ENCODE measurements at regions not wholly inside any gene's neighbourhood (a gene's known extent, or its start where the extent isn't known, plus 50 kb on each side); places are given as distances from the start of the nearest gene placed in this dataset.

GRCh38 chr14:98513558-98513957 lies 758.4 kb downstream of the BCL11B start:
- no peak overlapping the region for H3K56ac ChIP-seq (ENCODE audit: extremely low read depth, insufficient read depth, low read length)
- H3K18ac ChIP-seq (ENCODE audit: low read depth, low read length) = no peak overlapping the region
- H2AK9ac ChIP-seq (replicated peaks; ENCODE audit: low read depth, low read length, poor library complexity) = no peak overlapping the region
- peaks cover 27% of the 10 kb centered on the region for H3K9me3 ChIP-seq (ENCODE audit: control insufficient read depth, insufficient read depth, low read length)
- POLR2A ChIA-PET (ENCODE audit: unreplicated experiment) = no interaction called here
- no peak overlapping the region for H4K5ac ChIP-seq (ENCODE audit: low read depth, low read length)
- H2BK15ac ChIP-seq (ENCODE audit: low read depth, low read length) = no peak overlapping the region
- CTCF ChIA-PET = no interaction called here
- no peak overlapping the region for H2BK20ac ChIP-seq (ENCODE audit: low read depth, low read length)
- DNase-seq (no peak), ATAC-seq (ENCODE audit: low read depth) (no peak)
- no peak overlapping the region for H2BK120ac ChIP-seq (ENCODE audit: low read depth, low read length)
- H3K14ac ChIP-seq (replicated peaks; ENCODE audit: low read depth, low read length) = no peak overlapping the region
- H3K9ac ChIP-seq (ENCODE audit: low read depth, low read length) = no peak overlapping the region
- H2AFZ ChIP-seq (replicated peaks; ENCODE audit: low read length, poor library complexity) = no peak overlapping the region
- no peak overlapping the region for H3K4me3 ChIP-seq (ENCODE audit: insufficient read depth, low read depth, low read length)
- no CpG with 5 or more reads among the region's 3 CpGs for WGBS, 2 experiments (ENCODE audit: extremely low coverage in 2 of 2, insufficient read length in 1 of 2)
- no peaks in the 10 kb centered on the region for H3K79me1 ChIP-seq (ENCODE audit: low read depth in 1 of 2, low read length in 2 of 2)
- no peak overlapping the region for H4K8ac ChIP-seq (ENCODE audit: low read depth in 2 of 2, low read length in 2 of 2)
- BruUV-seq (replicated peaks) = no TSS peak
- H3K36me3 ChIP-seq (ENCODE audit: control insufficient read depth, insufficient read depth, low read length) = no peaks in the 10 kb centered on the region
- no peak overlapping the region for H4K91ac ChIP-seq (ENCODE audit: insufficient read depth, low read depth, low read length)
- H3K27me3 ChIP-seq (ENCODE audit: control insufficient read depth, insufficient read depth, low read length) = no peaks in the 10 kb centered on the region
- intact Hi-C loops (cut with micrococcal nuclease) = no loop called here
- no peak overlapping the region for H3K27ac ChIP-seq (ENCODE audit: insufficient read depth, low read length)
- H2BK5ac ChIP-seq (ENCODE audit: low read depth, low read length, poor library complexity, severe bottlenecking) = no peak overlapping the region
- H4K20me1 ChIP-seq (ENCODE audit: insufficient read depth, low read length) = no peaks in the 10 kb centered on the region
- H3K4me2 ChIP-seq (ENCODE audit: low read depth, low read length) = no peak overlapping the region
- in situ Hi-C loops (cut with MboI; ENCODE audit: low sequenced_read_pairs) = no loop called here
- H3K23ac ChIP-seq (ENCODE audit: low read depth, low read length) = no peak overlapping the region
- TF ChIP-seq POLR2A (IDR thresholded peaks at IDR 0.05; ENCODE audit: low read depth, low read length) (no peak), RAD21 (IDR thresholded peaks at IDR 0.05; ENCODE audit: low read length) (no peak), ELK1 (IDR thresholded peaks at IDR 0.05; ENCODE audit: borderline replicate concordance, low read depth, low read length) (no peak), SMC3 (IDR thresholded peaks at IDR 0.05; ENCODE audit: low read depth, low read length) (no peak), USF2 (IDR thresholded peaks at IDR 0.05; ENCODE audit: low read depth, low read length) (no peak), CHD1 (IDR thresholded peaks at IDR 0.05; ENCODE audit: low read depth, low read length) (no peak), CTCF (conservative IDR thresholded peaks at IDR 0.05; ENCODE audit: low read depth, low read length) (no peak), NFE2L2 (IDR thresholded peaks at IDR 0.05; ENCODE audit: low read depth, low read length) (no peak), RCOR1 (IDR thresholded peaks at IDR 0.05; ENCODE audit: insufficient replicate concordance, low read length) (no peak), BHLHE40 (IDR thresholded peaks at IDR 0.05; ENCODE audit: low read depth, low read length) (no peak), MXI1 (IDR thresholded peaks at IDR 0.05; ENCODE audit: borderline replicate concordance, low read depth, low read length) (no peak), RFX5 (IDR thresholded peaks at IDR 0.05; ENCODE audit: low read depth, low read length) (no peak), MAFK (IDR thresholded peaks at IDR 0.05; ENCODE audit: low read depth, low read length) (no peak), CEBPB (IDR thresholded peaks at IDR 0.05; ENCODE audit: low read depth, low read length) (no peak), MAZ (IDR thresholded peaks at IDR 0.05; ENCODE audit: borderline replicate concordance, low read depth, low read length) (no peak), FOS (IDR thresholded peaks at IDR 0.05; ENCODE audit: low read depth, low read length) (no peak)
- no peak overlapping the region for H3K4ac ChIP-seq (ENCODE audit: low read depth, low read length)
- H3K4me1 ChIP-seq (ENCODE audit: control insufficient read depth, insufficient read depth, low read length) = no peaks in the 10 kb centered on the region
- no peak overlapping the region for H2AK5ac ChIP-seq (ENCODE audit: low read depth, low read length)
- dilution Hi-C loops (cut with HindIII; ENCODE audit: low sequenced_read_pairs, unreplicated experiment) = no loop called here
- H3K9me1 ChIP-seq (ENCODE audit: insufficient read depth, low read length) = no peaks in the 10 kb centered on the region

Data from IMR-90 (cell line).